Naive thymus-derived CD4-positive, alpha-beta T cell (primary cell): ENCODE measurements at regions not wholly inside any gene's neighbourhood (a gene's known extent, or its start where the extent isn't known, plus 50 kb on each side); places are given as distances from the start of the nearest gene placed in this dataset.

Experiments used
- ATAC-seq: fragments of 150-1000 bp; cut with Tn5 transposase; 2 replicates; pipeline ENCODE4 v1.10.0; 2021; ENCODE audit warnings: mild to moderate bottlenecking, moderate library complexity
- CTCF ChIA-PET: fragments of 350-600 bp; sonication (Branson Sonifier 250); formaldehyde crosslinking; loops from one replicate; lab custom pipeline; 2021; ENCODE audit warnings: antibody characterized with exemption; lab: Charles Lee
- POLR2A ChIA-PET: fragments of 350-600 bp; sonication (Branson Sonifier 250); formaldehyde crosslinking; loops from one replicate; lab custom pipeline; 2021; ENCODE audit warnings: antibody characterized with exemption, inconsistent platforms; lab: Charles Lee
- DNase-seq, 9 donors: peaks; one replicate each; pipeline versions ENCODE4 v3.0.0 to v3.0.0-alpha.2; 2020 to 2022; ENCODE audit warnings: mixed read lengths in 1 of 9
- H3K27ac ChIP-seq: one replicate; pipeline ENCODE4 v1.7.0; 2013; ENCODE audit warnings: mild to moderate bottlenecking, low read depth, low read length, moderate library complexity
- H3K27me3 ChIP-seq, 2 donors: one replicate each; pipeline ENCODE4 v1.7.0; 2013; ENCODE audit warnings: low read length in 2 of 2, mild to moderate bottlenecking in 2 of 2, moderate library complexity in 2 of 2; ENCODE audit not compliant: control insufficient read depth in 2 of 2, insufficient read depth in 2 of 2
- H3K36me3 ChIP-seq, 3 experiments: 1 replicate in 2 of 3; 2 replicates in 1 of 3; pipeline ENCODE4 v1.7.0; 2013; ENCODE audit warnings: low read length in 3 of 3, mild to moderate bottlenecking in 3 of 3, moderate library complexity in 1 of 3; ENCODE audit not compliant: insufficient read depth in 3 of 3, control insufficient read depth in 2 of 3
- H3K4me1 ChIP-seq, 2 donors: one replicate each; pipeline ENCODE4 v1.7.0; 2013; ENCODE audit warnings: low read length in 2 of 2, mild to moderate bottlenecking in 2 of 2, moderate library complexity in 1 of 2; ENCODE audit not compliant: control insufficient read depth in 2 of 2, insufficient read depth in 2 of 2
- H3K4me3 ChIP-seq: 2 replicates; pipeline ENCODE4 v1.7.0; 2013; ENCODE audit warnings: mild to moderate bottlenecking, low read length
- H3K9me3 ChIP-seq, 3 experiments: 1 replicate in 2 of 3; 2 replicates in 1 of 3; pipeline ENCODE4 v1.7.0; 2013; ENCODE audit warnings: low read length in 3 of 3; ENCODE audit not compliant: control insufficient read depth in 2 of 3
- H3K27ac Mint-ChIP-seq, 9 donors: one replicate each; pipeline ENCODE4 v1.8.0; 2020 to 2022; ENCODE audit warnings: mixed read lengths in 9 of 9, mild to moderate bottlenecking in 8 of 9, moderate library complexity in 5 of 9, inconsistent platforms in 2 of 9
- H3K27me3 Mint-ChIP-seq, 5 donors: one replicate each; pipeline ENCODE4 v1.8.0; 2021 to 2022; ENCODE audit warnings: mixed read lengths in 5 of 5, mild to moderate bottlenecking in 1 of 5
- H3K36me3 Mint-ChIP-seq, 5 donors: one replicate each; pipeline ENCODE4 v1.8.0; 2020 to 2022; ENCODE audit warnings: mixed read lengths in 5 of 5, mild to moderate bottlenecking in 3 of 5, inconsistent platforms in 1 of 5
- H3K4me1 Mint-ChIP-seq, 7 donors: one replicate each; pipeline ENCODE4 v1.8.0; 2020 to 2022; ENCODE audit warnings: mixed read lengths in 7 of 7, mild to moderate bottlenecking in 3 of 7, inconsistent platforms in 1 of 7
- H3K4me3 Mint-ChIP-seq, 10 donors: one replicate each; pipeline ENCODE4 v1.8.0; 2020 to 2022; ENCODE audit warnings: mild to moderate bottlenecking in 10 of 10, mixed read lengths in 10 of 10, moderate library complexity in 6 of 10, inconsistent platforms in 2 of 10
- H3K9me3 Mint-ChIP-seq, 11 donors: one replicate each; pipeline ENCODE4 v1.8.0; 2020 to 2022; ENCODE audit warnings: mixed read lengths in 11 of 11, mild to moderate bottlenecking in 4 of 11, inconsistent platforms in 1 of 11, moderate library complexity in 1 of 11
- intact Hi-C, 2 donors: fragments of 100-400 bp; cut with micrococcal nuclease; formaldehyde crosslinking; loops; one replicate each; pipeline ENCODE4 v1.15.1; 2023

GRCh38 chr15:77819851-77820728, 187.4 kb upstream of the LINGO1 start:
- intact Hi-C loops, result no loop called here
- peaks cover 0 to 15% (median 4%) of the 10 kb centered on the region in 7 donors for H3K4me1 Mint-ChIP-seq
- peaks cover 46 to 57% (median 53%) of the 10 kb centered on the region in 5 donors for H3K27me3 Mint-ChIP-seq
- DNase-seq, result no peak
- ATAC-seq, result no peak
- Histone ChIP-seq H3K4me3 (no peak overlapping the region), H3K4me1 (no peaks in the 10 kb centered on the region), H3K9me3 (no peaks in the 10 kb centered on the region), H3K27me3 (no peaks in the 10 kb centered on the region), H3K36me3 (no peaks in the 10 kb centered on the region), H3K27ac (no peak overlapping the region)
- H3K9me3 Mint-ChIP-seq, result no peaks in the 10 kb centered on the region
- H3K27ac Mint-ChIP-seq, result no peak overlapping the region
- POLR2A ChIA-PET, result no interaction called here
- peak overlapping the region in 8 of 10 donors; percentile 10 to 49 (median 27) for H3K4me3 Mint-ChIP-seq
- CTCF ChIA-PET, result no interaction called here
- H3K36me3 Mint-ChIP-seq, result no peaks in the 10 kb centered on the region

- intact Hi-C loops, result no loop called here
- CTCF ChIA-PET, result no interaction called here
- no peak overlapping the region for H3K27ac ChIP-seq
- POLR2A ChIA-PET, result no interaction called here
- no peaks in the 10 kb centered on the region for H3K36me3 ChIP-seq
- no peak for ATAC-seq
- Mint-ChIP-seq H3K4me1 (peaks cover 0 to 15% (median 4%) of the 10 kb centered on the region in 7 donors), H3K27ac (no peak overlapping the region), H3K9me3 (no peaks in the 10 kb centered on the region), H3K4me3 (no peak overlapping the region), H3K27me3 (peaks cover 46 to 53% (median 51%) of the 10 kb centered on the region in 5 donors), H3K36me3 (no peaks in the 10 kb centered on the region)
- DNase-seq, result no peak
- no peaks in the 10 kb centered on the region for H3K27me3 ChIP-seq
- H3K4me3 ChIP-seq, result no peak overlapping the region
- H3K9me3 ChIP-seq, result no peaks in the 10 kb centered on the region
- H3K4me1 ChIP-seq, result no peaks in the 10 kb centered on the region
Observed at GRCh38 chr15:77819048-77819850, 186.5 kb upstream of the LINGO1 start.

- Mint-ChIP-seq H3K36me3 (no peaks in the 10 kb centered on the region), H3K4me1 (peaks cover 0 to 15% (median 4%) of the 10 kb centered on the region in 7 donors), H3K27ac (no peak overlapping the region), H3K9me3 (no peaks in the 10 kb centered on the region), H3K27me3 (peaks cover 46 to 53% (median 49%) of the 10 kb centered on the region in 5 donors), H3K4me3 (peak overlapping the region in 1 of 10 donors; percentile 65)
- Histone ChIP-seq H3K27ac (no peak overlapping the region), H3K4me3 (no peak overlapping the region), H3K9me3 (no peaks in the 10 kb centered on the region), H3K27me3 (no peaks in the 10 kb centered on the region), H3K4me1 (no peaks in the 10 kb centered on the region), H3K36me3 (no peaks in the 10 kb centered on the region)
- DNase-seq (no peak), ATAC-seq (no peak)
- CTCF ChIA-PET, result no interaction called here
- POLR2A ChIA-PET, result no interaction called here
- intact Hi-C loops, result no loop called here
Observed at GRCh38 chr15:77818484-77819047, 185.9 kb upstream of the LINGO1 start.

- Mint-ChIP-seq H3K9me3 (no peaks in the 10 kb centered on the region), H3K36me3 (no peaks in the 10 kb centered on the region), H3K4me1 (peaks cover 0 to 15% (median 4%) of the 10 kb centered on the region in 7 donors), H3K27me3 (peaks cover 41 to 49% (median 45%) of the 10 kb centered on the region in 5 donors), H3K27ac (no peak overlapping the region), H3K4me3 (peak overlapping the region in 3 of 10 donors; percentile 44 to 65 (median 46))
- no peak overlapping the region for H3K4me3 ChIP-seq
- no peaks in the 10 kb centered on the region for H3K27me3 ChIP-seq
- ChIA-PET POLR2A (no interaction called here), CTCF (no interaction called here)
- ATAC-seq (no peak), DNase-seq (no peak)
- H3K27ac ChIP-seq, result no peak overlapping the region
- no peaks in the 10 kb centered on the region for H3K36me3 ChIP-seq
- H3K4me1 ChIP-seq, result no peaks in the 10 kb centered on the region
- intact Hi-C loops, result no loop called here
- no peaks in the 10 kb centered on the region for H3K9me3 ChIP-seq
Observed at GRCh38 chr15:77817434-77817833, 184.7 kb upstream of the LINGO1 start.

- no peaks in the 10 kb centered on the region for H3K9me3 Mint-ChIP-seq
- no peaks in the 10 kb centered on the region for H3K27me3 ChIP-seq
- DNase-seq, result no peak
- H3K27ac ChIP-seq, result no peak overlapping the region
- ChIA-PET CTCF (no interaction called here), POLR2A (no interaction called here)
- no peaks in the 10 kb centered on the region for H3K36me3 ChIP-seq
- no peaks in the 10 kb centered on the region for H3K36me3 Mint-ChIP-seq
- H3K9me3 ChIP-seq, result no peaks in the 10 kb centered on the region
- H3K4me3 ChIP-seq, result no peak overlapping the region
- no peak overlapping the region for H3K27ac Mint-ChIP-seq
- intact Hi-C loops, result no loop called here
- peaks cover 0 to 15% (median 4%) of the 10 kb centered on the region in 7 donors for H3K4me1 Mint-ChIP-seq
- H3K4me3 Mint-ChIP-seq, result peak overlapping the region in 1 of 10 donors; percentile 58
- ATAC-seq, result no peak
- H3K27me3 Mint-ChIP-seq, result peaks cover 36 to 44% (median 41%) of the 10 kb centered on the region in 5 donors
- no peaks in the 10 kb centered on the region for H3K4me1 ChIP-seq
Observed at GRCh38 chr15:77816983-77817382, 184.3 kb upstream of the LINGO1 start.

GRCh38 chr15:77815015-77815414, 182.3 kb upstream of the LINGO1 start:
- H3K27ac Mint-ChIP-seq, result no peak overlapping the region
- H3K4me3 Mint-ChIP-seq, result no peak overlapping the region
- no peaks in the 10 kb centered on the region for H3K9me3 Mint-ChIP-seq
- DNase-seq, result no peak
- H3K27me3 ChIP-seq, result no peaks in the 10 kb centered on the region
- no peaks in the 10 kb centered on the region for H3K36me3 Mint-ChIP-seq
- no peak overlapping the region for H3K4me3 ChIP-seq
- no peaks in the 10 kb centered on the region for H3K36me3 ChIP-seq
- H3K4me1 ChIP-seq, result no peaks in the 10 kb centered on the region
- no peak for ATAC-seq
- H3K4me1 Mint-ChIP-seq, result peaks cover 0 to 5% (median 0%) of the 10 kb centered on the region in 7 donors
- H3K27me3 Mint-ChIP-seq, result peaks cover 20 to 28% (median 25%) of the 10 kb centered on the region in 5 donors
- intact Hi-C loops, result no loop called here
- no peak overlapping the region for H3K27ac ChIP-seq
- no peaks in the 10 kb centered on the region for H3K9me3 ChIP-seq
- POLR2A ChIA-PET, result no interaction called here
- CTCF ChIA-PET, result interaction anchor here (0.6 kb wide), 1 partner anchor 140 kb away, joined by 3 read pairs; no protein-coding TSS in a partner anchor
